HG03064 (cell line): ENCODE measurements at regions not wholly inside any gene's neighbourhood (a gene's known extent, or its start where the extent isn't known, plus 50 kb on each side); places are given as distances from the start of the nearest gene placed in this dataset.
A peak's percentile ranks its signal among the peaks of the same experiment; 100 is the strongest.
"Not testable (repeated sequence)": the region's sequence is repeated elsewhere in the genome, so short reads cannot be mapped to it uniquely, and the experiment has no call there.

Experiments used
- ATAC-seq: cut with Tn5 transposase; IDR thresholded peaks from one replicate; pipeline ENCODE4 v1.9.1; 2021; ENCODE audit warnings: low read depth; ENCODE audit not compliant: unreplicated experiment

DNA sequence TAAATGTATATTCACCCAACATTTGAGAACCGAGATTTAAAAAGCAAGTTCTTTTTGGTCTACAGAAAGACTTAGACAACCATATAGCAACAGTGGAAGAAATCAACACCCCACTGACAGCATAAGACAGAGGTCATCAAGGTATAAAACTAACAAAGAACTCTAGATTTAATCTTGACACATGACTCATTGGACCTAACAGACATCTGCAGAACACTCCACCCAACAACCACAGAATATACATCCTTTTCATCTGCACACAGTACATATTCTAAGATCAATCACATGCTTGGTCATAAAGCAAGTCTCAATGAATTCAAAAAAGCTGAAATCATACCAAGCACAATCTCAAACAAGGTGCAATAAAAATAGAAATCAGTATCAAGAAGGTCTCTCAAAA lies 65.8 kb downstream of the SPIN4 start:
- ATAC-seq = no peak

GRCh38 chrX:63284659-63285058 lies 66.5 kb downstream of the SPIN4 start:
- no peak for ATAC-seq

DNA sequence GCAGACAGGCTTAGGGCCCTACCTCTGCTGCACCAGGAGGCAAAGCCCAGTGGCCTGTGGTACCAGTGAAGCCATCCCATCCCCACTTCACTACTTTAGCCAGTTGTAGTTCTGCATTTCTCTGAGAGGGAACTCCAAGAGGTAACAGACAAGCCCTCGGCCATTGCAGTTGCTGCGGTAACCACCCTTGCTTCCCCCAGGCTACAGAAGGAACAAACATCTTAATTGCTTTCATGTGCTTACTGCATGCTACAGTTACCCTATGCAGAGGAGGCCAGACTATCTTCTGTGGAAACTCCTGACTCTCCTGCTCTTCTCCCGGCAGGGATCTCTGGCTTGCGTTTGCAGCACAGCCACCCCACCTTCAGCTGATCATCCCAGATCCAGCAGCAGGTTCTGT lies 67.8 kb downstream of the SPIN4 start:
- no peak for ATAC-seq

GRCh38 chrX:63282828-63283227 lies 68.3 kb downstream of the SPIN4 start:
- no peak for ATAC-seq

DNA sequence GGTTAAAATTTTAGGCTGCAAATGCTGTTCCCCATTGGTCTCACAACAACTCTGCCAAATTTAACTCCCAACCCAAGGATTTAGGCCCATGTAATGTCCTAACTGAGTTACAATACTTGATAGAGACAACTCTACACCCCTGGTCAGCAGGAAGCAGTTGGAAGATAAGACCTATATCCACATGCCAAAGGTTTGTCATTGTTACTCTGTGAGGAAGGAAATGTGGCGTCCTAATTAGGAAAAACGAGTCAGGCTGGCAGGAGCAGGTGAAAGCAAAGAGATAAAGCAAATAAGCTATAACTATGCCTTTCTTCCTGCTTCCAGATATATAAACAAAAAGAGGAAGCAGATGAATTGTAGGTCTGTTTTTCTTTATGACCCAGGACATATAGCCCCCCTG lies 69.1 kb downstream of the SPIN4 start:
- no peak for ATAC-seq

DNA sequence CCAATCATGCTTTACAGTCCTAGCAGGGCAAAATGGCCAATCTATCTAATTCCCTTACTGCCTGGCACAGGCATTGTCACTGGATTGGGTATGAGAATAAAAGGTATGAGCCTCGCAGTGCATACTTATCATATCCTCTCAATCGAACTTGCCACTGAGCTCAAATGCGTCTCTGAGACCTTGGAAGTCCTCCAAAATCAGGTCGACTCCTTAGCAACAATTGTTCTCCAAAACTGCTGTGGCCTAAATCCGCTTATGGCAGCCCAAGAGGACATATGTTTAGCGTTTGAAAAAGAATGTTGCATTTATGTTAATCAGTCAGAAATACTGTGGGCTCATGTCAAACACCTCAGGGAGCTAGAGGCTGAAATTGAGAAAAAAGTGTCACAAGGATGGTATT lies 69.7 kb downstream of the SPIN4 start:
- no peak for ATAC-seq

- not testable (repeated sequence) for ATAC-seq
Measured at GRCh38 chrX:63277394-63277793, 73.7 kb downstream of the SPIN4 start.

- no peak for ATAC-seq
Measured at GRCh38 chrX:63275127-63275526, 76.0 kb downstream of the SPIN4 start.

DNA sequence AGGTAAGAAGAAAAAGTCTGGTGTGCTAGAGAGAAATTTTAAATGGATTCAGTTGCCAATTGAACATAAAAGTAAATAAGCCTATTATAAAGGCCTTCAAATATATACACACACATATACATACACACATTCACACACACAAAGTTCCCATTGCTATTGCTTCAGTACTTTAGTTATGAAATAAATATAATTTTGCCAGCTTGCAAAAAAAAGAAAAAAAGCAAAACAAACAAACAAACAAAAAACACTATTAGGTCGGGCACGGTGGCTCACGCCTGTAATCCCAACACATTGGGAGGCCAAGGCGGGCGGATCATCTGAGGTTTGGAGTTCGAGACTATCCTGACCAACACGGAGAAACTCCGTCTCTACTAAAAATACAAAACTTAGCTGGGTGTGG lies 80.3 kb downstream of the SPIN4 start:
- ATAC-seq = no peak

DNA sequence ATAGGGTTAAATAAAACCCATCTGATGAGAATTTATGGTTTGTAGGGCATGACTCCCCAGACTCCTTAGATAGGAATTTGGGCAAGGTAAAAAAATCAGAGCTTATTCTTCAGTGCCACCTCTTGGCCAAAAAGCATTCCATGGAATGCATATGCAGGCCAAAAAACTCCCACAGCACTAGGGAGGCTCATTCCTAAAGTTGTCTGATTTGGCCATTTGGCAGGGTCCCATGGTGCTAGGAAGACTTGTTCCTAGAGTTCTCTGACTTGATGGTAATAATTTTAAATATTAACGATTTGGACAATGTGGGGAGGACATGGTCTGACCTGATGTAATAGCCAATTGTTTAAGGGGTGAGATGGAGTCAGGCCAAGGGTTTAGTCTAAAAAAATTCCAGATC lies 93.0 kb downstream of the SPIN4 start:
- no peak for ATAC-seq

DNA sequence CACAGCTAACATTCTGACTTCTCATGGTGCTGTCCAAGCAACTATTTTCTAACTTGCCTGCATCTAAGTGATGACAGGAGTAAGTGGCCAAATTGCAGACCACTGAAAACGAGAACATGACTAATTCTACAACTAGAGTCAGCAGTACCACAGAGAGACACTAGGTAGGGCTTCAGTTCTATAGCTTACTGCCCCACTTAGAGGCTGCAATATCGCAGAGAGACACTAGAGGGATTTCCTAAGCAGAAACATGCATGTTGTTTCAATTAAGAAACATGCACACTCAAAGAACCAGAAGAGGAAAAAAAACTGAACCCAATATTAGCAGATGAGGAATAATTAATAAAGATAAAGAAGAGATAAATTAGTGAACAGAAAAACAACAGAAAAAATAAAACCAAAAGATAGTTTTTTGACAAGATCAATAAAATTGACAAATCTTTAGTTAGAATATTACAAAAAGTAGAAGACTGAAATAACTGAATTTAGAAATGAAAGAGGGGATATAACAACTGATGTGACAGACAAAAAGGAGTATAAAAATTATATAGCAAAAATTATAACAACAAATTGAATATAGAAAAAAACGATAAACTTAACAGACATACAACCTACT lies 100.8 kb downstream of the SPIN4 start:
- peak; percentile 100 for ATAC-seq

GRCh38 chrX:63242689-63243088 lies 108.4 kb downstream of the SPIN4 start:
- not testable (repeated sequence) for ATAC-seq

GRCh38 chrX:63235963-63236362 lies 115.2 kb downstream of the SPIN4 start:
- not testable (repeated sequence) for ATAC-seq

DNA sequence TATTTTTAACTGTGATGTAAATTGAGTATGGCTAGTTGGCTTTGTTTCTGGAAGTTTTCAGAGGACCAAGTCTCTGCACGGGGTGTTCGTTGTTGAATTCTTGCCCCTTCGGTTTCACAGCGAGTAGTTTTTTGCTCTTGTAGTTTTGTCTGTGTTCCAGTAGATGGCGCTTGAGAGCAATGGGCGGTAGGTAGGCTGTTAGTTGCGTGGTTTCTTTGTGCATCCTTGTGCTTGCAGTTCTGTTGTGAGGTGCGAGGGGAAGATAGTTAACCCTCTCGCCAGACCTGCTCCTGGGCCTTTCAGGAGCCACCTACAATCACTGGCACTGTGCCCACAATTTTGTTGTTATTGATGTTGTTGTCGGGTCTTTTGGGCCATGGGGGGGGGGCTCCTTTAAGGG lies 118.1 kb downstream of the SPIN4 start:
- not testable (repeated sequence) for ATAC-seq

GRCh38 chrX:63218202-63218601 lies 132.9 kb downstream of the SPIN4 start:
- ATAC-seq = not testable (repeated sequence)

DNA sequence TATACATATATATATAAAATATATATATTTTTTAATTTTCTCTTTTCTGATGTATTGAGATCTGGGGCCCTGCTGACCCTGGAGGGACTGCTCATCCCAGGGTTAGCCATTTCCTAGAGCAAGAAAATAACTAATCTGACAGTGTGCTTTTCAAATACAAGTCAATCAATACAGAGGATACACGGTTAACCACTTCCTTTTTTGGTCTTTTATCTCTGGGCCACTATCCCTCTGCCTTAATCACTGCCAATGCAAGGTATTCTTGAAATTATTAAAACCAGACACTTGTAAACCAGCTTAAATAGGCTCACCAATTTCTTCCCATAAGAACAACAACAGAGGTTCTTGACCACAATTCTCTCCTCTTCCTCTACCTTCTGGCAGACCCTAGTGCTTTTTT lies 133.6 kb downstream of the SPIN4 start:
- ATAC-seq = not testable (repeated sequence)

- not testable (repeated sequence) for ATAC-seq
Measured at GRCh38 chrX:63209645-63210044, 141.5 kb downstream of the SPIN4 start.

DNA sequence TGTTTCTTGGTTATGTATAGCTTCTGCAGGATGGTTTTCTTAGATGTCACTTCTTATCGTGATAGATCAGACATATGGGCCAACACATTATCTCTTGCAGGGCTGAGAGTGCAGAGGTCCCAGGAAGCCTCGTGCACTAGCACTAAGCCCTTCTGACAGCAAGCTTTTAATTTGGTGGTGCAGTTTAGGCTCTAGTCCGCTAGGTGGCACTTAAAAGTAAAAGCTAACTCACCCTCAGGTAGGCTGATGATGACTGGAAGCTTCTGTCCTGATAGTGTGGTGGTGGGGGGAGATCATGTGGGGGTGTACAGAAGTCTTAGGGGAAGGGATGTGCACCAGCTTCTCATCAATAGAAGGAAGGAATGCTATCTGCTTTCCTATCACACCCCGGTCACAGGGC lies 142.0 kb downstream of the SPIN4 start:
- ATAC-seq = not testable (repeated sequence)

- ATAC-seq = not testable (repeated sequence)
Measured at GRCh38 chrX:63204266-63205074, 146.7 kb downstream of the SPIN4 start.

DNA sequence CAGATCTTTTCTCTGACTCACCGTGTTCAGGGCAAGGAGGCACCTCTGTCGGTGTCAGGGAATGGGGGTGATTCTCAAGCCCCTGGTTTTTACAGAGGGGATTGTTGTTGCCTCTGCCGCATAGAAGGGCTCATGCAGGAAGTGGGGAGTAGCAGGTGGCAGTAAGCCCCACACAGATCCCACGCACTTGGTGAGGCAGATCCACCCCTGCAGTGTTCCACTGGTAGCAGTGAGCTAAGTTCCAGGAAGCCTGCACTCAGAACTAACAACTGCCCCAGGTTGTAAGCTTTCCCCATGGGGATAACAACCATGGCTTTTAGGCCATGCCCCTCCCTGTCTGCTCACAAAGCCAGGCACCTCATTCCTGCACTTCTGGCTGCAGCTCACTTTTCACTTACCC lies 149.1 kb downstream of the SPIN4 start:
- not testable (repeated sequence) for ATAC-seq

DNA sequence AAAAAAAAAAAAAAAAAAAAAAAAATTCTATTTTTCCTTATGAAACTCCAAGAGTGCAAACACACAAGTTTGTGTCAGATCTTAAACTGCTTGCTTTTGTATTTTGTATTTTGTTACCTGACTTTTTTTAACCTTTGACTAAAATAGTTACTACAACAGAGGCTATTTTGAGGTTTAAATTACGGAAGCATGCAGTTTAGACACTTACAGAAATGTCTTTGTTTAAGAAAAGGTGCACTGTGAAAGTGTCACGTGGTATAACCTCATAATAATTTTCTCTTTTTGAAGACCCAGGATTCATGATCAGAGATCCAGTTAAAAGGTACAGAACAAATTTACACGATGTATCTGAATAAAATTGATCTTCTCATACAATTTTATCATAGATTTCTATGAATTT lies 152.4 kb downstream of the SPIN4 start:
- ATAC-seq = not testable (repeated sequence)
